ENCODE measurements at regions not wholly inside any gene's neighbourhood (a gene's known extent, or its start where the extent isn't known, plus 50 kb on each side); places are given as distances from the start of the nearest gene placed in this dataset.

GRCh38 chr5:176738637-176739250 is 71.6 kb upstream of the UNC5A start:
- no peak overlapping the region for H3K4me3 ChIP-seq
- ATAC-seq (no peak), DNase-seq (peak in 1 of 3 donors; percentile 30)
- no peaks in the 10 kb centered on the region for H3K4me1 ChIP-seq
- H3K36me3 ChIP-seq, result no peaks in the 10 kb centered on the region
- TF ChIP-seq POLR2A (IDR thresholded peaks at IDR 0.05) (no peak), CTCF (IDR thresholded peaks at IDR 0.05) (no peak)
- H3K27me3 ChIP-seq, result peaks cover 0 to 2% of the 10 kb centered on the region in 2 donors
- intact Hi-C loops (cut with DNase I), result no loop called here
- H3K27ac ChIP-seq, result no peak overlapping the region
- WGBS (ENCODE audit: insufficient coverage, low coverage, low lambda C conversion rate, missing lambda C conversion rate), result 56% methylated on average over 9 of the region's 10 CpGs
- H3K9me3 ChIP-seq, result no peaks in the 10 kb centered on the region

DNA sequence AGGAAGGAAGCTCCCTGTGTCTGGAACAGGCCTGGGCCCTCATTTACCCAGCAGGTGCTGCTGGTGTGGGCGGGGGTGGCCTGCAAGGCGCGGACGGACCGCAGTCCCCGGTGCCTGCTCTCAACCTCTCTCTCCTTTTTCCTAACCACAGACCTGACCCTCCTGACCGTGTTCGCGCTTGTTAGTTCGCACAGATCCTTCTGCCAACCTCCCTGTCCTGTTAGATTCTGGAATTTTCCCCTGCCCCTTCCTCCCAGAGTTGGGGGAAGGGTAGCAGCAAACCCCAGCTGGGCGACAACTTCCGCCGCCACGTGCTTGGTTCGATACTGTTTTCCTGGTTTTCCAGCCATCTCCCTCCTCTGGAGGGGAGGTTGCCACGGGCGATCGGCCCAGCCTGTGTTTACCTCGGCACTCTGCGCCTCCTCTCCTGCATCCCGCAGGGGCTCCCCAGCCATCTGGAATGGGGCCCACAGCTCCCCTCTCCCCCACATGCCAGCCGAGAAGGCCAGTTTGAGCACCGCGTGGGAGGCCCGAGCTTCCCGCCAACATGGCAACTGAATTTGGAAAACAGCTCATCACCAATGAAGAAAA is 70.8 kb upstream of the UNC5A start:
- ATAC-seq (peak in 1 of 4 donors; percentile 28), DNase-seq (peak in 1 of 3 donors; percentile 23)
- no peaks in the 10 kb centered on the region for H3K4me1 ChIP-seq
- 24% methylated on average over 25 of the region's 26 CpGs for WGBS (ENCODE audit: insufficient coverage, low coverage, low lambda C conversion rate, missing lambda C conversion rate)
- H3K36me3 ChIP-seq, result no peaks in the 10 kb centered on the region
- intact Hi-C loops (cut with DNase I), result no loop called here
- H3K4me3 ChIP-seq, result no peak overlapping the region
- H3K27ac ChIP-seq, result no peak overlapping the region
- H3K9me3 ChIP-seq, result no peaks in the 10 kb centered on the region
- H3K27me3 ChIP-seq, result peaks cover 0 to 10% of the 10 kb centered on the region in 2 donors
- TF ChIP-seq CTCF (IDR thresholded peaks at IDR 0.05), result no peak
- no peak for TF ChIP-seq POLR2A (IDR thresholded peaks at IDR 0.05)

DNA sequence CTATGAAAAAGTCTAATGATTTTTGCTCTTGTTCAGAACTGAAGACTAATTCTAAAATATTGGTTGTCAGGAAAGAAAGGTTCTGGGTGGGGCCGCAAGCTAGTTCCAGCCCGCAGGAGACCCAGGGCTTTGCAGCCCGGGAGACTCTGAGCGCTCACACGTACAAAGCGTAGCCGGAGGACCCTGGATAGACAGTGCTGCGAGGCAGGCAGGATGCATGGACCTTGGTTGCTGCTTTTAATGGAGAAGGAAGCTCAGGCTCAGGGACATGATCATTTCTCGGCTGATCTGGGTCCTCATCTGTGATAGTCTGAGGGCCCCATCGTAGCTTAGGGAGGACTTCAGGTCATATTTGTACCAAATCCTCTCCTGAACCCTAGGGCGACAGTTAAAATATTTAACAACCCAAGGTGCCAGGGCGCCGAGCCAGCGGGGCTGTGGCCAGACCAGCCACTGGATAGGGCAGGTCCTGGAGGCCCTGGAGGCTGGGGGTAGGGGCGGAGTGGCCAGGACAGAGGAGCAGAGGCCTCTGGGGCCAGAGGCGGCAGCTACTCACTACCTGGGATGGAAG is 70.1 kb upstream of the UNC5A start:
- intact Hi-C loops (cut with DNase I), result no loop called here
- H3K9me3 ChIP-seq, result no peaks in the 10 kb centered on the region
- no peaks in the 10 kb centered on the region for H3K4me1 ChIP-seq
- ATAC-seq (peak in 3 of 4 donors; percentile 17 to 65 (median 25)), DNase-seq (peak in 2 of 3 donors; percentile 40 to 48)
- H3K27me3 ChIP-seq, result peaks cover 0 to 10% of the 10 kb centered on the region in 2 donors
- no peak overlapping the region for H3K27ac ChIP-seq
- H3K4me3 ChIP-seq, result no peak overlapping the region
- WGBS (ENCODE audit: insufficient coverage, low coverage, low lambda C conversion rate, missing lambda C conversion rate), result 40% methylated on average over 1 of the region's 16 CpGs
- no peak for TF ChIP-seq POLR2A (IDR thresholded peaks at IDR 0.05)
- no peak for TF ChIP-seq CTCF (IDR thresholded peaks at IDR 0.05)
- no peaks in the 10 kb centered on the region for H3K36me3 ChIP-seq

DNA sequence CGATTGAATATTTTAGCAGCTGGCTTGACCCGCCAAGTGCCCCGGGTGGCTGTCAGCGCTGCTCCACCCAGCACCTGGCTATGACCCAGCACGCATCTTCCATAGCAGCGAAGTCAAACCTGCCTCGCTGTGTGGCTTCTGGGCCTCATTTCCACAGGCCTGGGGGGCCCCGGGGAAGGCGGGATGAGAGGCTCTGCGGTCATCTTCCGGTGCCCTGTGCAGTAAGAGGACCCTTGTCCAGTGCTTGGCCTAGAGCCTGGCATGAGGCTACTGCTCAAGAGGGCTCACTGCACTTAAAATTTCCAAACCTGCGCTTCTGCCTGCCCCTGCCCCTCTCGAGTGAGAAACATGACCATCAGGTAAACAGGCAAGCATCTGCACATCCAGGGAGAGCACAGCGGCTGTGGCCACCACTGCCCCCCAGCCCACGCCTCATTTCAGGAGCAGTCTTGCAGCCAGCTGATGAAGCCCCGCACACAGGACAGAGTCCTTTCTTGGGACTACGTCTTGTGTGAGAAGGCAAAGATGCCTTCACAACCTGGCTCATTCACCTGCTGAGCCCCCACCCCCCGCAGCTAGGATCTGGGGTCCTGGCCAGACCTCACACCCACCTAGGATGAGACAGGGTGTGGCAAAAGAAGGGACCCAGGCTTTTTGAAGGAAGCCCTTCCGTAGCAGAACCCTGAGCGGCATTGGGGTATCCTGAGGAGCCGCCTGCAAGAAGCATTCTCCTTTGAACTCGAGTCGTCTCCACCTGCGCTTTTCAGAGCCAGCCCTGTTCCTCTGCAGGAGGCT is 69.5 kb upstream of the UNC5A start:
- 20% methylated on average over 1 of the region's 24 CpGs for WGBS (ENCODE audit: insufficient coverage, low coverage, low lambda C conversion rate, missing lambda C conversion rate)
- peaks cover 0 to 10% of the 10 kb centered on the region in 2 donors for H3K27me3 ChIP-seq

More for the DNA sequence above, 69.5 kb upstream of the UNC5A start:
- no peak for TF ChIP-seq POLR2A (IDR thresholded peaks at IDR 0.05)
- Histone ChIP-seq H3K36me3 (no peaks in the 10 kb centered on the region), H3K27ac (no peak overlapping the region), H3K9me3 (no peaks in the 10 kb centered on the region), H3K4me1 (no peaks in the 10 kb centered on the region), H3K4me3 (no peak overlapping the region)
- intact Hi-C loops (cut with DNase I), result no loop called here
- DNase-seq, result peak in 1 of 3 donors; percentile 22
- ATAC-seq, result no peak

Measured in right lobe of liver (tissue), 6 donors.